AG10803 (cell line): ENCODE measurements at regions not wholly inside any gene's neighbourhood (a gene's known extent, or its start where the extent isn't known, plus 50 kb on each side); places are given as distances from the start of the nearest gene placed in this dataset.

ENCODE experiments used
- DNase-seq: peaks from one replicate; pipeline ENCODE4 v3.0.0; 2010; ENCODE audit warnings: low read depth
- H3K4me3 ChIP-seq: 2 replicates; pipeline ENCODE4 v1.5.1; 2011; ENCODE audit warnings: mild to moderate bottlenecking, low read length, control low read depth
- CTCF ChIP-seq: conservative IDR thresholded peaks from 2 replicates; pipeline ENCODE4 v1.5.1; 2011; ENCODE audit warnings: mild to moderate bottlenecking, low read length, control low read depth, inconsistent platforms

DNA sequence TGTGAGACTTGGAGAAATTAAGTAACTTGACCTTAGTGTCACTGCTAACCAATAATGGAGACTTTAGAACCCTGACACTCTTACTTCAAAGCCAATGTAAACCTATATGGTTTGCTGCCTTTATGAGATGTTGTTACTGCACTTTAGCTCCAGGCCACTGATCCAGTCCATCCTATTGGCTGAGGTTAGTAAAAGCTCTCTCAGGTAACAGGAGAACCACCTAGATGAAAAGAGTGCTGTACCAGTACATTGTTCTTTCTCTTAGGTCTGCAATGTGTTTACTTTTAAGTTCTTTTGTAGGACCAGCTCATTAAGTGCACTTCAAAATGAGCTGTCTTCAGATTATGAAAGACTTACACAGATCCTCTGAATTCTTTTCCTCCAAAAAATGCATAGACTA is 994.0 kb upstream of the FAT3 start:
- TF ChIP-seq CTCF: no peak
- no peak overlapping the region for H3K4me3 ChIP-seq
- DNase-seq: no peak

DNA sequence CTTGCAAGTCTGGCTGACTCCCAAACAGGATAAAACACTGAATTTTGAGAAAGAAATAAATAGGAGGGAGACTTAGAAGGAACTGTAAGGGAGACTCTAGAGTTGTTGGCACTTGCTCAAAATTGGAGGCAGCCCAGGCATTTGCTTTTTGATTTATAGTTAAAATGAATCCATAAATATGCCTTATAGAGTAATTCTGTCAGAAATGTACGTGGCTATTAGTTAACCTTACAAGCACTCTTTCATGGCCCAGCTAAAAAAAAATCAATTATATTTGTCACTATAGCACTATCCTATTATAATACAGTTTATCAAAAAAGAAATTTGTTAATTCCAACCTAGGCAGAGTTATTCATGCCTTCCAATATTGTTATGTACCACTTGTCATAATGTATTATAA is 1000.0 kb upstream of the CHORDC1 start:
- no peak overlapping the region for H3K4me3 ChIP-seq
- DNase-seq: no peak
- TF ChIP-seq CTCF: no peak

DNA sequence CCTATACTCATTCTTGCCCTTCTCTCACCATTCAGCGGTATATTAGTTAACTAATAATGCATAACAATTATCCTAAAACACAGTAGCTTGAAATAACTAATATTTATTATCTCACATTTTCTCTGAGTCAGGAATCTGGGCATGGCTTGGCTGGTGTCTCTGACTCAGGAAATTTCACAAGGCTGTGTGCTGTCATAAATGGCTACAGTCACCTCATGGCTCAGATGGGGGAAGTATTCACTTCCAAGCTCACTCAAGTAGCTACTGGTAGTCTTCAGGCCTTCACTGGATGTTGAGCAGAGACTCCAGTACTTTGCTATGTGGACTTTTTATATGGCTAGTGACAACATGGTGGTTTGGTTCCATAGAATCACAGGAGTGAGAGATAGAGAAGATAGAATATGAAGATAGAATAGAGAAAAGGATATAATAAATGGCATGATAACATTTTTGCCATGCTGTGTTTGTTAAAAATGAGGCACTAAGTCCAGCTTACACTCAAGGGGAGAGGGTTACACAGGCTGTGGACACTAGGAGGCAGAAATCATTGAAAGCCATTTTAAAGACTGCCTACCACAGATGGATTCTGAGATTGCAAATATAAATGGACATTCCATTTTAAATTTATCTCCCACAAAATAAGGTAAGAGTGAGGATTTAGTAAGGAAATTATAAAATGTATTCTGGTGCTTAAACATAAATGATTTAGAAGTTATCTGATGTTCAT is 997.8 kb upstream of the CHORDC1 start:
- no peak for TF ChIP-seq CTCF
- no peak overlapping the region for H3K4me3 ChIP-seq
- no peak for DNase-seq

DNA sequence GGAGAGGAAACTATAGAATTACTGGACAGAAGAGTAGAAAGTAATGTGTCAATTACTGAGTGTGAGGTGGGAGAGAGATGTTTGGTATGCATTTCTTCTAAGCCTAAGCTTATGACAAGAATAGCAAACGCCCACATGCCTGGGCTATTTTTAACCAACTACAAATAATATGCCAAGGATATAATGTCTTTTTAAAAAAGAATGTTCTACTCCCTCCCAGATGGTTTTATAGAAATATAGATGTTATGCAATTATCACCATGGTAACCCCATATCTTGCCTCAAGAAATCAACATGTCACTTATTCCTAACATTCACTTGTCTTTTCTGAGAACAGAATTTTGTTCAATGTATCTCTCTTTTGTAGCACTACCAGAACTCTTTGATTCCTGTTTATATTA is 996.7 kb upstream of the CHORDC1 start:
- no peak for DNase-seq
- H3K4me3 ChIP-seq: no peak overlapping the region
- no peak for TF ChIP-seq CTCF

DNA sequence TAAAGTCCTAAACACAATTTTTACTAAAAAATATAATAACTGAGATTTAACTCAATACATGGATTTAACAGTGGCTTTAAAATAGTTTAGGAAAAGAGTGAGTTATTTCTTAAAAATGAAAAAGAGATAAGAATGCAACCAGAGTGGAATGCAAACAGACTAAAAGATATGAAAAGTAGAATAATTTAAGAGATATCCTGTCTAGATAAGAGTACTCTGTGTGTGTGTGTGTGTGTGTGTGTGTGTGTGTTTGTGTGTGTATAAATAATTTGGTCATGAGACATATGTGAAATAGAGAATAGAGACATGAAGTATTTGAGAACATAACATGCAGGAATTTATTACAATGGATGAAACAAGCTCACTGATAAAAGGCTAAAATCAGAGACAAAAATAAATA is 986.9 kb upstream of the CHORDC1 start:
- no peak overlapping the region for H3K4me3 ChIP-seq
- TF ChIP-seq CTCF: no peak
- no peak for DNase-seq

DNA sequence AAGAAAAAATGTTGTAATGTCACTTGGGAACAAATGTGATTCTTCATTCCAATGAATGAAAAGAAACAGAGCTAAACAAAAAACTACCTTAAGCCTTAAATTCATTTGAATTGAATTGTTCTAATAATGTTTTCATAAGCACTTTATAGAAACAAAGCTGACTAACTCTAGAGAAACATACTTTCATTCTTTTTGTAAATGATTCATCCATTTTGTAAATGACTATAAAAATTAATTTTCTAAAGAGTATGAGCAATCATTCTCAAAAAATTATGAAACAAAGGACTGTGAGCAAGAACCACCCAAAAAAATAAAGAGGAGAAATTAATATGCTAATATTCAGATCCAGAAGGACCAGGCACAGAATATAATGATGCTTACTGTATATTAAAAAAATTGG is 986.5 kb upstream of the CHORDC1 start:
- DNase-seq: no peak
- no peak for TF ChIP-seq CTCF
- no peak overlapping the region for H3K4me3 ChIP-seq

- no peak for TF ChIP-seq CTCF
- DNase-seq: no peak
- H3K4me3 ChIP-seq: no peak overlapping the region
Observed at GRCh38 chr11:91199866-91200265, 977.0 kb upstream of the CHORDC1 start.
